ENCODE measurements at regions not wholly inside any gene's neighbourhood (a gene's known extent, or its start where the extent isn't known, plus 50 kb on each side); places are given as distances from the start of the nearest gene placed in this dataset.

DNA sequence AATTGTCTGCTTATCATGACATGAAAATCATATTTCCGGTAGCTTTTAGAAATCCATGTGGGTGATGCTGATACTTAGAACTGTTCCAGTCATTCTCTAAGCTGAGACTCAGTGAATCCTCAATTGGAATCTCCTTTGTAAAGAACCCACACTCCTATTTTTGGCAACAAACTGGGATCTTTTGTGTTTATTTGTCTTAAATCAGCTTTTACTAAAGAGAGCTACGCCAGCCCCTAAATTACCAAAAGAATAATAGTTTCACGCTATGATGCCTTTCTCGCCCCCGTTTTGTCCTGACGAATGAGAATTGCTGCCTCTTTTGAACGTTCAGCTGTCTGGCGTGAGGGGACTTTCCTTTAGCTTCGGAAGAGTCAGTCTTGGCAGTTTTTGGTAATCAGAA lies 195.9 kb downstream of the SHOX start:
- TF ChIP-seq, protein P1, sequence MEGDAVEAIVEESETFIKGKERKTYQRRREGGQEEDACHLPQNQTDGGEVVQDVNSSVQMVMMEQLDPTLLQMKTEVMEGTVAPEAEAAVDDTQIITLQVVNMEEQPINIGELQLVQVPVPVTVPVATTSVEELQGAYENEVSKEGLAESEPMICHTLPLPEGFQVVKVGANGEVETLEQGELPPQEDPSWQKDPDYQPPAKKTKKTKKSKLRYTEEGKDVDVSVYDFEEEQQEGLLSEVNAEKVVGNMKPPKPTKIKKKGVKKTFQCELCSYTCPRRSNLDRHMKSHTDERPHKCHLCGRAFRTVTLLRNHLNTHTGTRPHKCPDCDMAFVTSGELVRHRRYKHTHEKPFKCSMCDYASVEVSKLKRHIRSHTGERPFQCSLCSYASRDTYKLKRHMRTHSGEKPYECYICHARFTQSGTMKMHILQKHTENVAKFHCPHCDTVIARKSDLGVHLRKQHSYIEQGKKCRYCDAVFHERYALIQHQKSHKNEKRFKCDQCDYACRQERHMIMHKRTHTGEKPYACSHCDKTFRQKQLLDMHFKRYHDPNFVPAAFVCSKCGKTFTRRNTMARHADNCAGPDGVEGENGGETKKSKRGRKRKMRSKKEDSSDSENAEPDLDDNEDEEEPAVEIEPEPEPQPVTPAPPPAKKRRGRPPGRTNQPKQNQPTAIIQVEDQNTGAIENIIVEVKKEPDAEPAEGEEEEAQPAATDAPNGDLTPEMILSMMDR (IDR thresholded peaks at IDR 0.05) = no peak
- no peak for TF ChIP-seq EZH2 (IDR thresholded peaks at IDR 0.05; ENCODE audit: borderline replicate concordance, insufficient read depth, low read depth, low read length, poor library complexity, severe bottlenecking)
